Suppressor macrophage (primary cell): ENCODE measurements at regions not wholly inside any gene's neighbourhood (a gene's known extent, or its start where the extent isn't known, plus 50 kb on each side); places are given as distances from the start of the nearest gene placed in this dataset.

Experiments used
- DNase-seq, 4 experiments: peaks; one replicate each; pipeline ENCODE4 v3.0.0-alpha.2; 2020 to 2022

- DNase-seq, result no peak
Observed at GRCh38 chr4:186351668-186352194, 85.7 kb downstream of the F11 start.

DNA sequence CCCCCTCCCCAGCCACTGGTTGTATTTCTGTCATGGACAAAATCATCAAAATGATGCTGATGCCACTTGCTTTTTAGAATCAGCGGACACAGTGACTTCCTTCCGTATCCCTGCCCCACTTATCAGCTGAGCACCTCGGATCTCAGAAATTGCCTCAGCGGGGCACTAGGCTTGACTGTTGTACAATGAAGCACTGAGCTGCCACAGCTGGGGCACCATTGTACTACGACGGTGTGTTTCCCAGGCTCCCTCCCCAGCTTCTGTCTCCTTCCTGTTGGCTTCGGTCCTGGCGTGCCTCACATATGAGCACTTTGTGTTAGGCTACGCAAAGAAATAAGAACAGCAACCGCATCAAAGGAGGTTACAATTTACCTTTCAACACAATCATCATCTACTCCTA lies 82.4 kb downstream of the F11 start:
- no peak for DNase-seq

DNA sequence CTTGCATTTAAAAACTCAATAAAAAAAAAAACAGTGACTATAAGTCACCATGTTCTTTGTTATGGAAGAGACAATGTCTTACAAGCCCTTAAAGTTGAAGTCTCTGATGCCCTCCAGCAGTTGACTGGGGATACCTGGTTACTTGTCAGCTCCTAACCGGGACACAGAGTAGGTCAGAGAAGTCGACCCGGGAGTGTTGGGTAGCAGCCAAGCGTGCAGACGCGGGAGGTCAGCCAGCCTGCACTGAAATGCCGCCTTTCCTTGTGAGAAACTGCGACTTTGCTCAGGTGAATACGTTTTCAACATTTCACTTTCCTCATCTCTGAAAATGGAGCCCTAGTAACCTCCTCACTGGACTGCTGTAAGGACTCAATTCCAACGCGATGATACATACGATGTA lies 81.8 kb downstream of the F11 start:
- DNase-seq, result no peak

DNA sequence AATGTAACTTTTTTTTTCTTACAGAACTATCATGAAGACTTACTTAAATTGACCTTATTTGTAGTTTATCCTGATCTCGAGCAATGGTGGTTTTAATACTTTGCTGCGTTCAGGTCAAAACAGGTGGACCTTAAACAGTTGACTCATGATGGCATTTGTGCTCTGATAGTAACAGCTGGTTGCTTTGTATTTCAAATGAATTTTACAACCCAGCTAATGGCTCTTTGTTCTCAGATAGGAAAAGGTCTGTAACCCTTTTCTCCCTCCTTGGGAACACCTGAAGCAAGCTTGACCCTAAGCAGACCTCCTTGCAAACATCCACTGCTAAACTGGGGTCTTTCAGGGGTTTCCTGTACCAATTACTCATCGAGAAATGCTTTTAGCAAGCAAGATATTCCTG lies 79.2 kb downstream of the F11 start:
- DNase-seq, result no peak

DNA sequence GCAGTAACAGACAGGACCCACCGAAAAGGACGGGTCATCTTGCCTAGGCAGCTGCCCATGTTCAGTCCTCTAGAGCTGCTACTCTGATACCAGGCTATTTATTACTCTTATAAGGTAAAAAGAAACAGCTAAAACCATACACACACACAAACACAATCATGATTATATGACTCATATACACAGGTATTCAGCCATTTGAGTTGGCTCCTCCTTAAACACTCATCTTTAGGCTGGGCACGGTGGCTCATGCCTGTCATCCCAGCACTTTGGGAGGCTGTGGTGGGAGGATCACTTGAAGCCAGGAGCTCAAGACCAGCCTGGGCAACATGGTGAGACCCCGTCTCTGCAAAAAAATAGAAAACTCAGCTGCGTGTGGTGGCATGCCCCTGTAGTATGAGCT lies 76.6 kb downstream of the F11 start:
- no peak for DNase-seq

GRCh38 chr4:186341655-186342054 lies 75.7 kb downstream of the F11 start:
- no peak for DNase-seq
